GM12873 (cell line): ENCODE measurements at regions not wholly inside any gene's neighbourhood (a gene's known extent, or its start where the extent isn't known, plus 50 kb on each side); places are given as distances from the start of the nearest gene placed in this dataset.

ENCODE experiments used
- TF ChIP-seq, protein P1 (sequence below): IDR thresholded peaks from 2 replicates; pipeline ENCODE4 v1.5.1; 2012; ENCODE audit warnings: low read depth, mild to moderate bottlenecking, moderate library complexity, low read length, control low read depth; ENCODE audit not compliant: insufficient read depth; ENCODE audit errors: missing control alignments

DNA sequence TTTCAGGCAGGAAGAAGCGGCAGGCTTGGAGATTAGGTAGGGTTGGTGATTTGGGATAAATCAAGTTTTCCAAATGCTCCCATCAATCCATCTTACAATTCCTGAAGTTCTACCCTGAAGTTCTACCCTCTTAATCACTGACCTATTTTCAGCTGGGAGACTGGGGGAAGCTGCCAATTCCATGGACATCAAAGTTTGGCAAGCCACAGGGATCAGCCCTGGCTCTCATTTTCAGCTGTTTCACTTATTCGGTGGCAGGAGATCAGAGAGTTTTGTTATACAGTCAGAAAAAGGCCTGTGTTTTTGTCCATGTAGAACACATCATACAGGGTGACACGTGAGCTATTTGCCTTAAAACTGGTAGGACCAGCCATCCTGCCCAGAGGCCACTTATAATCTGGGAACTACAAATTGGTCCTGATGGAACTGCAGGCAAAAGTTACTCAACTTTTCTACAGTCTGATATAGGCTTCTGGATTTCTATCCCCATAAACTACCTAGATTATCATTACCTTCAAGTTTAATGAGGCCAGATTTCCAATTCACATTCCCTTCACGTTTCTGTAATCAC lies 112.9 kb upstream of the ZNF746 start:
- TF ChIP-seq, protein P1, sequence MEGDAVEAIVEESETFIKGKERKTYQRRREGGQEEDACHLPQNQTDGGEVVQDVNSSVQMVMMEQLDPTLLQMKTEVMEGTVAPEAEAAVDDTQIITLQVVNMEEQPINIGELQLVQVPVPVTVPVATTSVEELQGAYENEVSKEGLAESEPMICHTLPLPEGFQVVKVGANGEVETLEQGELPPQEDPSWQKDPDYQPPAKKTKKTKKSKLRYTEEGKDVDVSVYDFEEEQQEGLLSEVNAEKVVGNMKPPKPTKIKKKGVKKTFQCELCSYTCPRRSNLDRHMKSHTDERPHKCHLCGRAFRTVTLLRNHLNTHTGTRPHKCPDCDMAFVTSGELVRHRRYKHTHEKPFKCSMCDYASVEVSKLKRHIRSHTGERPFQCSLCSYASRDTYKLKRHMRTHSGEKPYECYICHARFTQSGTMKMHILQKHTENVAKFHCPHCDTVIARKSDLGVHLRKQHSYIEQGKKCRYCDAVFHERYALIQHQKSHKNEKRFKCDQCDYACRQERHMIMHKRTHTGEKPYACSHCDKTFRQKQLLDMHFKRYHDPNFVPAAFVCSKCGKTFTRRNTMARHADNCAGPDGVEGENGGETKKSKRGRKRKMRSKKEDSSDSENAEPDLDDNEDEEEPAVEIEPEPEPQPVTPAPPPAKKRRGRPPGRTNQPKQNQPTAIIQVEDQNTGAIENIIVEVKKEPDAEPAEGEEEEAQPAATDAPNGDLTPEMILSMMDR = no peak

DNA sequence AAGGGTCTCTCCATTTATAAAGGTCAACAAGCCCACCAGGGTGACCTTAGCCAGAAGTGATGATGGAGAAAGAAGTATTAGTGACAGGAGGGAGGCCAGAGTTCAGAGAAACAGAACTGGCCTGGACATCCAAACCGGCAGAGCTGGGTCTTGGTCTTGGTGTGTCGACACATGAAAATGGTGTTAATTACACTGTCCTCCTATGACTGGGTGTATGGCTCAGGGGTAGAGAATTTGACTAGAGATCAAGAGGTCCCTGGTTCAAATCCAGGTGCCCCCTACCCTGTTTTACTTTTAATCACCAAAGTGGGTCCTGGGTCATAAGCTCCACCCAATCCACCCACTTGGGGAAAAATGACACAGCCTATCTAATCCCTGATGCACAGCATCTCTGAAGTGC lies 110.6 kb upstream of the ZNF746 start:
- TF ChIP-seq, protein P1 = no peak

DNA sequence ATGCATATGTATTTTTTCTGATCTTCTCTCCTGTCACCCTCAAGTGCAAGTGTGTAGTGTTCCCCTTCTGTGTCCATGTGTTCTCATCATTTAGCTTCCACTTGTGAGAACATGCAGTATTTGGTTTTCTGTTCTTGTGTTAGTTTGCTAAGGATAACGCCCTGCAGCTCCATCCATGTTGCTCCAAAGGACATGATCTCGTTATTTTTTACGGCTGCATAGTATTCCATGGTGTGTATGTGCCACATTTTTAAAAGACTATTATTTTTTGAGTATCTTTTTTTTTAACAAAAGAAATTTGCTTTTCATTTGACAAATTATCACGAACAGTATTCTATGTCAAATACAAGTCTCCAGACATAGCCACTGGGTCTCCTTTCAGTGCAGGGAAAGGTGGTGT lies 110.1 kb upstream of the ZNF746 start:
- TF ChIP-seq, protein P1 = no peak

DNA sequence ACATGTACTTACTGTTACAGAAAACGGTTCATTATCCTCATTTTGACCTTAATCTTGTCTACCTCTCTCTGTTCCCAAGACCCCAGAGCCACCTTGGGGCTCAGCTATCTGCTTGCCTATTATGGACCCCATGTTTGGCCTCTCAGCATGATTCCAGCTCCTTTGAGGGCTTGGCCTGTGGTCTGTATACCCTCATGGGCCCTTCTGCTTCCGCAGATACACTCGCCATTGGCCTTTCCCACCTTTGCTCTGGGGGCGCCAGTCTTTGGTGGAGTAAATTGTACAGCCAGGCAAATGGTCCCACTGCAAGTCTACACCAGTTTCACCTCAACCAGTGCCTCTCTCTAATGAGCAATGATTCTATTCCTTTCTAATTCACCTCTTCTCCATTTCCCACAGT lies 109.2 kb upstream of the ZNF746 start:
- TF ChIP-seq, protein P1 = no peak

DNA sequence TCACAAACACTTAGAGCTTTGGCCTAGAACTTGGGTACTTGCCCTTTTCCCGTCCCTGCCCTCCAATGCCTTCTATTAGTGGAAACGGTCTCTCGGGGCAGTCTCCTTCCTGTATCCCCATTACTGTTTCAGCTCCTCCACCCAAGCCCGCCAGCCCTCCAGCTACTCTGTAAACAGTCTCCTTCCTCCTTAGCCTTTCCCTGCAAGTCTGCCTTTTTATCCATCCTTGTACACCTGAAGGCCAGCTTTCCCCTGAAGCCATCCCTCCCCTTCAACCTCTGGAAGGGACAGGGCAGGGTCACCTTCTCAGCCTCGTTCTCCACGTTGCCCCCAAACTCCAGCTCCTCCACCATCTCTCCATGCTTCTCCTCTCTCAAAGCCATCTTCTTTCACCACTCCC lies 108.1 kb upstream of the ZNF746 start:
- TF ChIP-seq, protein P1 = no peak

DNA sequence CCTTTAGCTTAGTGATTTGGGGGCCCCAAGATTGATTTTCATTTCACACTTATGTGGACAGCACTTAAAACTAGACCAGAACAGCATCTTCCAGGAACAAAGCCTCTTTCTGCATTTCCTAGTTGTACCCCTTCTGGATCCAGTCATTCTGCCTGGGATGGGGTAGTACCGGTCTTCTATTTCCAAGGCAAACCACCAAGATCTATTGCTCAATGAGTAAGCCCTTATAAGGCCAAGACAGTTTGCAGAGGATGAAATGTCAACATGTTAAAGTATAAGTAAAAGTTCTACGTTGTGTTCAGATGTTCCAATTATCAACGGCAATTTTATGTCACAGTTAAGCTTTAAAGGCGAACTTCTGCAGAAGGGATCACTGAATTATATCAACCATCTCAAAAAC lies 106.9 kb upstream of the ZNF746 start:
- TF ChIP-seq, protein P1 = no peak

DNA sequence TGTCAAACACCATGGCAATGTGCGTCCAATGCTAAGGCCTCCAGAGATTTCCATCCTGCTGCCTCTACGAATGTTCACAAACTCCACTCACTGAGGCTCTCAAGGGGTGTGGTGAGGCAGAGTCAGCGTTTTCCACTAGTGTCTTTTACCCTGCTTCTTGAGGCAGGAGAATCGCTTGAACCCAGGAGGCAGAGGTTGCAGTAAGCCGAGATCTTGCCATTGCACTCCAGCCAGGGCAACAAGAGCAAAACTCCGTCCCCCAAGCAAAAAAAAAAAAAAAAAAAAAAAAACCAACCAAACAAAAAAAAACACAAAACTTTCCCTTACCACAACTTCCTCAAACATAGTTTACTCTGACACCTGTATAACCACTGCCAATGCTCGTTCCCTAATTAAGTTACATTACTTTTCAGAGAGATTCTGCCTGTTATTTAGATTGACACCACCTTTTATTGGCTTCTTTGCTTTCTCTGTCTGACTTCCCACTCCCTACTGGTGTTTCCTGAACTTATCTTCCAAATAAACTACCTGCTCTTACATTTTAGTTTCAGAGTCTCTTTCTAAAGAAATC lies 102.1 kb upstream of the ZNF746 start:
- TF ChIP-seq, protein P1 = no peak
